ENCODE measurements at regions not wholly inside any gene's neighbourhood (a gene's known extent, or its start where the extent isn't known, plus 50 kb on each side); places are given as distances from the start of the nearest gene placed in this dataset.
"Not testable (repeated sequence)": the region's sequence is repeated elsewhere in the genome, so short reads cannot be mapped to it uniquely, and the experiment has no call there.

GRCh38 chr11:121372028-121372427 is 79.5 kb downstream of the SC5D start:
- no peaks in the 10 kb centered on the region for H3K79me2 ChIP-seq (ENCODE audit: insufficient read depth, low read length)
- H3K4me3 ChIP-seq (ENCODE audit: insufficient read depth, low read length): no peak overlapping the region
- no peaks in the 10 kb centered on the region for H3K9me3 ChIP-seq (ENCODE audit: low read depth, low read length)
- no peak overlapping the region for H3K4me2 ChIP-seq (ENCODE audit: insufficient read depth, low read length)
- DNase-seq (ENCODE audit: insufficient read length, low spot score, missing footprints): no peak
- H3K27ac ChIP-seq (ENCODE audit: low read depth, low read length): no peak overlapping the region
- H3K4me1 ChIP-seq (ENCODE audit: insufficient read depth, low read length): no peaks in the 10 kb centered on the region
- no peaks in the 10 kb centered on the region for H3K36me3 ChIP-seq (ENCODE audit: insufficient read depth, low read length)
- no peak overlapping the region for H2AFZ ChIP-seq (ENCODE audit: low read length)
- H3K27me3 ChIP-seq (ENCODE audit: insufficient read depth, low read length): peaks cover 14% of the 10 kb centered on the region
- no peak for TF ChIP-seq CTCF (IDR thresholded peaks at IDR 0.05; ENCODE audit: extremely low read depth, low read depth, low read length)
- H4K20me1 ChIP-seq (ENCODE audit: insufficient read depth, low read length): no peaks in the 10 kb centered on the region

- no peak overlapping the region for H3K4me2 ChIP-seq (ENCODE audit: insufficient read depth, low read length)
- DNase-seq (ENCODE audit: insufficient read length, low spot score, missing footprints): no peak
- H3K79me2 ChIP-seq (ENCODE audit: insufficient read depth, low read length): no peaks in the 10 kb centered on the region
- no peak for TF ChIP-seq CTCF (IDR thresholded peaks at IDR 0.05; ENCODE audit: extremely low read depth, low read depth, low read length)
- H3K9me3 ChIP-seq (ENCODE audit: low read depth, low read length): no peaks in the 10 kb centered on the region
- H3K27ac ChIP-seq (ENCODE audit: low read depth, low read length): no peak overlapping the region
- H3K36me3 ChIP-seq (ENCODE audit: insufficient read depth, low read length): no peaks in the 10 kb centered on the region
- no peak overlapping the region for H3K4me3 ChIP-seq (ENCODE audit: insufficient read depth, low read length)
- no peaks in the 10 kb centered on the region for H4K20me1 ChIP-seq (ENCODE audit: insufficient read depth, low read length)
- H3K4me1 ChIP-seq (ENCODE audit: insufficient read depth, low read length): no peaks in the 10 kb centered on the region
- H3K27me3 ChIP-seq (ENCODE audit: insufficient read depth, low read length): peaks cover 12% of the 10 kb centered on the region
- H2AFZ ChIP-seq (ENCODE audit: low read length): no peak overlapping the region
Observed at GRCh38 chr11:121372671-121373429, 79.3 kb upstream of the SORL1 start.

GRCh38 chr11:121374286-121374985 is 77.7 kb upstream of the SORL1 start:
- Histone ChIP-seq H3K4me2 (ENCODE audit: insufficient read depth, low read length) (no peak overlapping the region), H3K36me3 (ENCODE audit: insufficient read depth, low read length) (no peaks in the 10 kb centered on the region), H3K79me2 (ENCODE audit: insufficient read depth, low read length) (no peaks in the 10 kb centered on the region), H3K4me1 (ENCODE audit: insufficient read depth, low read length) (no peaks in the 10 kb centered on the region), H4K20me1 (ENCODE audit: insufficient read depth, low read length) (no peaks in the 10 kb centered on the region), H2AFZ (ENCODE audit: low read length) (no peak overlapping the region), H3K4me3 (ENCODE audit: insufficient read depth, low read length) (no peak overlapping the region), H3K9me3 (ENCODE audit: low read depth, low read length) (no peaks in the 10 kb centered on the region), H3K27ac (ENCODE audit: low read depth, low read length) (no peak overlapping the region), H3K27me3 (ENCODE audit: insufficient read depth, low read length) (no peaks in the 10 kb centered on the region)
- TF ChIP-seq CTCF (IDR thresholded peaks at IDR 0.05; ENCODE audit: extremely low read depth, low read depth, low read length): no peak
- no peak for DNase-seq (ENCODE audit: insufficient read length, low spot score, missing footprints)

- no peaks in the 10 kb centered on the region for H3K27me3 ChIP-seq (ENCODE audit: insufficient read depth, low read length)
- DNase-seq (ENCODE audit: insufficient read length, low spot score, missing footprints): no peak
Observed at GRCh38 chr11:121376130-121376529, 76.0 kb upstream of the SORL1 start.

GRCh38 chr11:121379145-121379810 is 72.8 kb upstream of the SORL1 start:
- H4K20me1 ChIP-seq (ENCODE audit: insufficient read depth, low read length); H3K4me1 ChIP-seq (ENCODE audit: insufficient read depth, low read length); H3K4me2 ChIP-seq (ENCODE audit: insufficient read depth, low read length); H3K9me3 ChIP-seq (ENCODE audit: low read depth, low read length); H3K27ac ChIP-seq (ENCODE audit: low read depth, low read length); H2AFZ ChIP-seq (ENCODE audit: low read length); H3K27me3 ChIP-seq (ENCODE audit: insufficient read depth, low read length); H3K4me3 ChIP-seq (ENCODE audit: insufficient read depth, low read length); H3K36me3 ChIP-seq (ENCODE audit: insufficient read depth, low read length); DNase-seq (ENCODE audit: insufficient read length, low spot score, missing footprints); H3K79me2 ChIP-seq (ENCODE audit: insufficient read depth, low read length): not testable (repeated sequence)

More at GRCh38 chr11:121376130-121376529, 76.0 kb upstream of the SORL1 start:
- Histone ChIP-seq H3K27ac (ENCODE audit: low read depth, low read length) (no peak overlapping the region), H3K4me1 (ENCODE audit: insufficient read depth, low read length) (no peaks in the 10 kb centered on the region), H3K36me3 (ENCODE audit: insufficient read depth, low read length) (no peaks in the 10 kb centered on the region), H3K9me3 (ENCODE audit: low read depth, low read length) (no peaks in the 10 kb centered on the region), H3K4me2 (ENCODE audit: insufficient read depth, low read length) (no peak overlapping the region), H2AFZ (ENCODE audit: low read length) (no peak overlapping the region), H3K79me2 (ENCODE audit: insufficient read depth, low read length) (no peaks in the 10 kb centered on the region), H4K20me1 (ENCODE audit: insufficient read depth, low read length) (no peaks in the 10 kb centered on the region), H3K4me3 (ENCODE audit: insufficient read depth, low read length) (no peak overlapping the region)
- no peak for TF ChIP-seq CTCF (IDR thresholded peaks at IDR 0.05; ENCODE audit: extremely low read depth, low read depth, low read length)
